HUES48 (cell line): ENCODE measurements at regions not wholly inside any gene's neighbourhood (a gene's known extent, or its start where the extent isn't known, plus 50 kb on each side); places are given as distances from the start of the nearest gene placed in this dataset.

Source experiments
- H3K27ac ChIP-seq: one replicate; pipeline ENCODE4 v1.7.0; 2013; ENCODE audit warnings: low read depth, low read length, inconsistent platforms
- H3K27me3 ChIP-seq: 2 replicates; pipeline ENCODE4 v1.6.1; 2013; ENCODE audit warnings: mild to moderate bottlenecking, low read length; ENCODE audit not compliant: control insufficient read depth, insufficient read depth
- H3K36me3 ChIP-seq: 2 replicates; pipeline ENCODE4 v1.6.1; 2013; ENCODE audit warnings: low read length; ENCODE audit not compliant: control insufficient read depth, insufficient read depth
- H3K4me1 ChIP-seq: 2 replicates; pipeline ENCODE4 v1.6.1; 2013; ENCODE audit warnings: mild to moderate bottlenecking, low read length; ENCODE audit not compliant: control insufficient read depth, insufficient read depth
- H3K4me3 ChIP-seq: 2 replicates; pipeline ENCODE4 v1.5.1; 2013; ENCODE audit warnings: mild to moderate bottlenecking, low read depth, low read length
- H3K9ac ChIP-seq: 2 replicates; pipeline ENCODE4 v1.6.1; 2013; ENCODE audit warnings: mild to moderate bottlenecking, low read depth, low read length, moderate library complexity
- H3K9me3 ChIP-seq: 2 replicates; pipeline ENCODE4 v1.6.1; 2013; ENCODE audit warnings: low read length; ENCODE audit not compliant: control insufficient read depth, insufficient read depth

GRCh38 chr9:84484172-84484571, 143.6 kb upstream of the SLC28A3 start:
- no peaks in the 10 kb centered on the region for H3K9me3 ChIP-seq
- no peaks in the 10 kb centered on the region for H3K36me3 ChIP-seq
- no peaks in the 10 kb centered on the region for H3K4me1 ChIP-seq
- H3K27me3 ChIP-seq: no peaks in the 10 kb centered on the region
- H3K4me3 ChIP-seq: no peak overlapping the region
- no peak overlapping the region for H3K27ac ChIP-seq
- H3K9ac ChIP-seq: no peak overlapping the region

- Histone ChIP-seq H3K9ac (no peak overlapping the region), H3K27ac (no peak overlapping the region), H3K36me3 (no peaks in the 10 kb centered on the region), H3K27me3 (no peaks in the 10 kb centered on the region), H3K4me1 (no peaks in the 10 kb centered on the region), H3K9me3 (no peaks in the 10 kb centered on the region), H3K4me3 (no peak overlapping the region)
Observed at GRCh38 chr9:84485539-84485938, 145.0 kb upstream of the SLC28A3 start.

GRCh38 chr9:84486663-84487062, 146.1 kb upstream of the SLC28A3 start:
- Histone ChIP-seq H3K4me3 (no peak overlapping the region), H3K4me1 (no peaks in the 10 kb centered on the region), H3K36me3 (no peaks in the 10 kb centered on the region), H3K9me3 (no peaks in the 10 kb centered on the region), H3K9ac (no peak overlapping the region), H3K27ac (no peak overlapping the region), H3K27me3 (no peaks in the 10 kb centered on the region)

- no peaks in the 10 kb centered on the region for H3K9me3 ChIP-seq
- no peaks in the 10 kb centered on the region for H3K36me3 ChIP-seq
Observed at GRCh38 chr9:84490206-84490841, 149.8 kb upstream of the SLC28A3 start.

GRCh38 chr9:84490842-84491325, 150.3 kb upstream of the SLC28A3 start:
- no peaks in the 10 kb centered on the region for H3K9me3 ChIP-seq
- no peaks in the 10 kb centered on the region for H3K36me3 ChIP-seq
- no peak overlapping the region for H3K27ac ChIP-seq
- no peak overlapping the region for H3K9ac ChIP-seq
- no peak overlapping the region for H3K4me3 ChIP-seq
- H3K4me1 ChIP-seq: no peaks in the 10 kb centered on the region
- no peaks in the 10 kb centered on the region for H3K27me3 ChIP-seq

More at GRCh38 chr9:84490206-84490841, 149.8 kb upstream of the SLC28A3 start:
- Histone ChIP-seq H3K4me1 (no peaks in the 10 kb centered on the region), H3K4me3 (no peak overlapping the region), H3K27me3 (no peaks in the 10 kb centered on the region), H3K9ac (no peak overlapping the region), H3K27ac (no peak overlapping the region)

GRCh38 chr9:84492366-84493159, 152.0 kb upstream of the SLC28A3 start:
- Histone ChIP-seq H3K27ac (no peak overlapping the region), H3K4me1 (no peaks in the 10 kb centered on the region), H3K36me3 (no peaks in the 10 kb centered on the region), H3K9ac (no peak overlapping the region), H3K27me3 (no peaks in the 10 kb centered on the region), H3K9me3 (no peaks in the 10 kb centered on the region), H3K4me3 (no peak overlapping the region)

GRCh38 chr9:84493284-84493947, 152.9 kb upstream of the SLC28A3 start:
- Histone ChIP-seq H3K27me3 (no peaks in the 10 kb centered on the region), H3K36me3 (no peaks in the 10 kb centered on the region), H3K4me3 (no peak overlapping the region), H3K9me3 (no peaks in the 10 kb centered on the region), H3K9ac (no peak overlapping the region), H3K27ac (no peak overlapping the region), H3K4me1 (no peaks in the 10 kb centered on the region)

GRCh38 chr9:84499969-84500582, 159.5 kb upstream of the SLC28A3 start:
- Histone ChIP-seq H3K4me3 (no peak overlapping the region), H3K36me3 (no peaks in the 10 kb centered on the region), H3K4me1 (no peaks in the 10 kb centered on the region), H3K27me3 (no peaks in the 10 kb centered on the region), H3K9me3 (no peaks in the 10 kb centered on the region), H3K9ac (no peak overlapping the region), H3K27ac (no peak overlapping the region)

GRCh38 chr9:84500826-84501225, 160.3 kb upstream of the SLC28A3 start:
- H3K27ac ChIP-seq: no peak overlapping the region
- H3K9ac ChIP-seq: no peak overlapping the region
- no peaks in the 10 kb centered on the region for H3K4me1 ChIP-seq
- H3K27me3 ChIP-seq: no peaks in the 10 kb centered on the region
- no peaks in the 10 kb centered on the region for H3K36me3 ChIP-seq
- no peak overlapping the region for H3K4me3 ChIP-seq
- H3K9me3 ChIP-seq: no peaks in the 10 kb centered on the region

- Histone ChIP-seq H3K9me3 (no peaks in the 10 kb centered on the region; the same call in 1 of the 2 replicates), H3K27ac (no peak overlapping the region), H3K9ac (no peak overlapping the region), H3K4me3 (no peak overlapping the region), H3K36me3 (no peaks in the 10 kb centered on the region), H3K4me1 (no peaks in the 10 kb centered on the region), H3K27me3 (no peaks in the 10 kb centered on the region)
Observed at GRCh38 chr9:84501587-84501986, 161.0 kb upstream of the SLC28A3 start.
